OCI-LY3 (cell line): ENCODE measurements at regions not wholly inside any gene's neighbourhood (a gene's known extent, or its start where the extent isn't known, plus 50 kb on each side); places are given as distances from the start of the nearest gene placed in this dataset.

Experiments
- H2AFZ ChIP-seq: fragments of 200-600, 300-600 bp; shearing (Covaris generic); 2 replicates; pipeline ENCODE4 v1.6.0; 2014; ENCODE audit warnings: antibody characterized with exemption, low read depth, low read length
- H3K27ac ChIP-seq: fragments of 200-600, 300-600 bp; sonication (generic); 2 replicates; pipeline ENCODE4 v1.5.1; 2014; ENCODE audit warnings: mild to moderate bottlenecking, low read length, moderate library complexity, mixed read lengths
- H3K27me3 ChIP-seq: fragments of 200-600, 300-600 bp; sonication (generic); 2 replicates; pipeline ENCODE4 v1.6.1; 2014; ENCODE audit warnings: low read depth, low read length, mixed read lengths
- H3K36me3 ChIP-seq: fragments of 200-600, 300-600 bp; sonication (generic); replicated peaks from 2 replicates; pipeline ENCODE3; 2014; ENCODE audit warnings: low read depth, low read length, mixed read lengths
- H3K4me1 ChIP-seq: fragments of 300-600, 200-600 bp; sonication (generic); 2 replicates; pipeline ENCODE4 v1.6.1; 2014; ENCODE audit warnings: low read length, mixed read lengths
- H3K4me2 ChIP-seq: fragments of 200-600, 300-600 bp; sonication (generic); 2 replicates; pipeline ENCODE4 v1.6.1; 2014; ENCODE audit warnings: low read length, mixed read lengths
- H3K4me3 ChIP-seq: fragments of 300-600, 200-600 bp; sonication (generic); 2 replicates; pipeline ENCODE4 v1.5.1; 2014; ENCODE audit warnings: antibody characterized with exemption, mild to moderate bottlenecking, low read length, moderate library complexity
- H3K79me2 ChIP-seq: fragments of 300-600, 200-600 bp; shearing (Covaris generic); 2 replicates; pipeline ENCODE4 v1.6.1; 2014; ENCODE audit warnings: mild to moderate bottlenecking, low read length, mixed read lengths
- H3K9ac ChIP-seq: fragments of 300-600, 200-600 bp; shearing (Covaris generic); 2 replicates; pipeline ENCODE4 v1.6.0; 2014; ENCODE audit warnings: mild to moderate bottlenecking, low read length, moderate library complexity
- H3K9me3 ChIP-seq: fragments of 200-600, 300-600 bp; shearing (Covaris generic); 2 replicates; pipeline ENCODE4 v1.6.1; 2014; ENCODE audit warnings: low read length, mixed read lengths; ENCODE audit not compliant: insufficient read depth
- H4K20me1 ChIP-seq: fragments of 200-600, 300-600 bp; sonication (generic); 2 replicates; pipeline ENCODE4 v1.6.1; 2016; ENCODE audit warnings: low read length, mixed read lengths; ENCODE audit not compliant: insufficient read depth
- CTCF ChIP-seq: fragments of 200-600, 300-600 bp; sonication (generic); IDR thresholded peaks from 2 replicates; pipeline ENCODE4 v1.5.1; 2014; ENCODE audit warnings: antibody characterized with exemption, low read length, low read depth
- EZH2phosphoT487 ChIP-seq: fragments of 200-600 bp; shearing (Covaris generic); IDR thresholded peaks from 2 replicates; pipeline ENCODE4 v1.6.1; 2018; ENCODE audit warnings: antibody characterized with exemption, mixed run types, low read depth

GRCh38 chr10:131547129-131547799 lies 235.7 kb upstream of the TCERG1L start:
- Histone ChIP-seq H3K79me2 (no peaks in the 10 kb centered on the region), H3K9ac (no peak overlapping the region)
- no peak for TF ChIP-seq EZH2phosphoT487
- TF ChIP-seq CTCF = no peak

GRCh38 chr10:131548176-131548575 lies 236.7 kb upstream of the TCERG1L start:
- no peaks in the 10 kb centered on the region for H3K9me3 ChIP-seq
- H3K9ac ChIP-seq = no peak overlapping the region
- no peaks in the 10 kb centered on the region for H3K27me3 ChIP-seq
- H3K4me1 ChIP-seq = no peaks in the 10 kb centered on the region
- H4K20me1 ChIP-seq = no peaks in the 10 kb centered on the region
- no peaks in the 10 kb centered on the region for H3K79me2 ChIP-seq
- no peak overlapping the region for H2AFZ ChIP-seq
- no peak overlapping the region for H3K4me2 ChIP-seq
- no peak overlapping the region for H3K27ac ChIP-seq
- H3K4me3 ChIP-seq = no peak overlapping the region
- no peak for TF ChIP-seq CTCF
- no peak for TF ChIP-seq EZH2phosphoT487
- no peaks in the 10 kb centered on the region for H3K36me3 ChIP-seq

More at GRCh38 chr10:131547129-131547799, 235.7 kb upstream of the TCERG1L start:
- Histone ChIP-seq H3K27ac (no peak overlapping the region), H3K9me3 (no peaks in the 10 kb centered on the region), H3K4me1 (no peaks in the 10 kb centered on the region), H3K27me3 (no peaks in the 10 kb centered on the region), H2AFZ (no peak overlapping the region), H3K4me2 (no peak overlapping the region), H3K4me3 (no peak overlapping the region), H3K36me3 (no peaks in the 10 kb centered on the region), H4K20me1 (no peaks in the 10 kb centered on the region)

- Histone ChIP-seq H3K9me3 (no peaks in the 10 kb centered on the region), H3K79me2 (no peaks in the 10 kb centered on the region), H3K27me3 (no peaks in the 10 kb centered on the region), H3K27ac (no peak overlapping the region), H4K20me1 (no peaks in the 10 kb centered on the region), H2AFZ (no peak overlapping the region), H3K4me1 (no peaks in the 10 kb centered on the region), H3K4me2 (no peak overlapping the region), H3K36me3 (no peaks in the 10 kb centered on the region), H3K9ac (no peak overlapping the region), H3K4me3 (no peak overlapping the region)
- TF ChIP-seq EZH2phosphoT487 = no peak
- no peak for TF ChIP-seq CTCF
Measured at GRCh38 chr10:131549116-131549515, 237.6 kb upstream of the TCERG1L start.

GRCh38 chr10:131553121-131553520 lies 241.6 kb upstream of the TCERG1L start:
- H3K79me2 ChIP-seq = no peaks in the 10 kb centered on the region
- no peak overlapping the region for H2AFZ ChIP-seq
- H3K27ac ChIP-seq = no peak overlapping the region
- H4K20me1 ChIP-seq = no peaks in the 10 kb centered on the region
- no peak overlapping the region for H3K9ac ChIP-seq
- no peaks in the 10 kb centered on the region for H3K9me3 ChIP-seq
- no peaks in the 10 kb centered on the region for H3K27me3 ChIP-seq
- H3K4me2 ChIP-seq = no peak overlapping the region
- no peak overlapping the region for H3K4me3 ChIP-seq
- TF ChIP-seq EZH2phosphoT487 = no peak
- no peak for TF ChIP-seq CTCF
- H3K36me3 ChIP-seq = no peaks in the 10 kb centered on the region
- H3K4me1 ChIP-seq = no peaks in the 10 kb centered on the region
